Suprapubic skin (tissue), 3 donors: ENCODE measurements at regions not wholly inside any gene's neighbourhood (a gene's known extent, or its start where the extent isn't known, plus 50 kb on each side); places are given as distances from the start of the nearest gene placed in this dataset.

Experiments
- CTCF ChIP-seq, 2 donors: fragments of 200-600 bp in 1 of 2; fragments of 450-650 bp in 1 of 2; sonication (generic) in 1 of 2; IDR thresholded peaks; one replicate each; pipeline ENCODE4 v1.5.1; 2016 to 2019; ENCODE audit warnings: antibody characterized with exemption in 2 of 2, mild to moderate bottlenecking in 1 of 2, moderate library complexity in 1 of 2
- POLR2A ChIP-seq, 2 donors: fragments of 450-650 bp; IDR thresholded peaks; one replicate each; pipeline ENCODE4 v1.6.1; 2017; ENCODE audit warnings: antibody characterized with exemption in 2 of 2, mild to moderate bottlenecking in 2 of 2, moderate library complexity in 2 of 2

- TF ChIP-seq POLR2A (IDR thresholded peaks at IDR 0.05), result no peak
- TF ChIP-seq CTCF (IDR thresholded peaks at IDR 0.05), result no peak
These were observed 268.4 kb downstream of the ADGRG6 start for GRCh38 chr6:142570221-142570671.
